ENCODE measurements at regions not wholly inside any gene's neighbourhood (a gene's known extent, or its start where the extent isn't known, plus 50 kb on each side); places are given as distances from the start of the nearest gene placed in this dataset.

DNA sequence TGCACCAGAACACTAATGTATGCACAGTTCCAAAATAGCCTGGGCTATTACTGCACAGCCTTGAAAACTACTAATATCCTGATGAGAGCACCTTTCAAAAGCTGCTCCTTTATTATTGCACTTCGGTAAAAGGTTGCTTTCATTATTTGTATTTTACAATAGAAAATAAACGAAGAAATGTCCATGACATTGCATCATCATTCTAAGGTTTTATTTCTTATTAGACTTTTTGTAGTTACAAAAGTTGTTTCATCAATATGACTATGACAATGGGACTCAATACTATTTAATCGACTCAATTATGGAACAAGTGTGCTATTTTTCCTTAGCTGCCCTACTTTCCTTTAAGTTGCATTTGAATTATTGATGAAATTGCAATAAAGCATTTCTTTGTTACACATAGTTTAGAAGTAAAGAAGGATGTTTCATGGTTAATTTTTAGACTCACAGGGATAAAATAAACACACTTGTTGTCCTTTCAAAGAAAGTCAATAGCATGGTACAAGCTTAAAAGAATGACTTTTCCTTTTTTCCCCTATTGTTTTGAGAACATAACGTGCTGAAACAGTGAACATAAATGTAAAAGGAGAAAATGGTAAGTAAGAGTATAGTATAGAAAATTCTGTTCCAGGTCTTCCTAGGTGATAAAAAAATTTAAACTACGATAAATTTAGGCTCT is 407.6 kb downstream of the BCAT1 start:
- ChIA-PET POLR2A (no interaction called here), CTCF (no interaction called here)
- Histone ChIP-seq H3K9me1 (replicated peaks; ENCODE audit: control insufficient read depth, extremely low read depth, insufficient read depth, low read length) (no peaks in the 10 kb centered on the region), H3K9me3 (replicated peaks; ENCODE audit: control insufficient read depth, insufficient read depth, low read length) (no peaks in the 10 kb centered on the region), H3K4me3 (replicated peaks in 1 of 3; ENCODE audit: insufficient read depth in 1 of 3, low read depth in 1 of 3, low read length in 3 of 3) (no peak overlapping the region), H3K9ac (replicated peaks; ENCODE audit: extremely low read depth, insufficient read depth, low read length) (no peak overlapping the region), H2AFZ (ENCODE audit: low read depth, low read length) (no peak overlapping the region), H3K4me2 (ENCODE audit: insufficient read depth, low read length) (no peak overlapping the region), H3K4me1 (ENCODE audit: control insufficient read depth, extremely low read depth, insufficient read depth, low read length) (no peaks in the 10 kb centered on the region), H3K36me3 (ENCODE audit: control insufficient read depth in 2 of 2, extremely low read depth in 1 of 2, insufficient read depth in 2 of 2, low read length in 2 of 2) (no peaks in the 10 kb centered on the region), H3K27me3 (ENCODE audit: control insufficient read depth in 2 of 2, insufficient read depth in 2 of 2, low read length in 2 of 2) (no peaks in the 10 kb centered on the region), H3K27ac (ENCODE audit: insufficient read depth, low read depth, low read length) (no peak overlapping the region), H3K79me2 (ENCODE audit: control insufficient read depth, insufficient read depth, low read length) (no peaks in the 10 kb centered on the region), H4K20me1 (replicated peaks; ENCODE audit: control insufficient read depth, extremely low read depth, insufficient read depth, low read length) (no peaks in the 10 kb centered on the region)
- FAIRE-seq, result no peak
- TF ChIP-seq FOS (IDR thresholded peaks at IDR 0.05; ENCODE audit: borderline replicate concordance, insufficient read depth, low read length), result no peak
- TF ChIP-seq CTCF (IDR thresholded peaks at IDR 0.05; ENCODE audit: extremely low read depth in 1 of 2, insufficient read depth in 1 of 2, low read depth in 1 of 2, low read length in 2 of 2), result no peak
- TF ChIP-seq POLR2A (IDR thresholded peaks at IDR 0.05; ENCODE audit: low read depth, low read length), result no peak
- no peak for TF ChIP-seq MYC (IDR thresholded peaks at IDR 0.05; ENCODE audit: low read depth, low read length)
- no peak for TF ChIP-seq JUN (IDR thresholded peaks at IDR 0.05; ENCODE audit: borderline replicate concordance, insufficient read depth, insufficient read length, low read depth)
- TF ChIP-seq GATA2 (IDR thresholded peaks at IDR 0.05; ENCODE audit: insufficient read depth, insufficient read length, low read depth, low read length), result no peak
- TF ChIP-seq POLR2AphosphoS5 (IDR thresholded peaks at IDR 0.05; ENCODE audit: insufficient read depth, low read depth, low read length), result no peak
- TF ChIP-seq EZH2 (IDR thresholded peaks at IDR 0.05; ENCODE audit: borderline replicate concordance, low read depth, low read length, severe bottlenecking), result no peak
- no peak for TF ChIP-seq MAX (IDR thresholded peaks at IDR 0.05; ENCODE audit: insufficient read depth, insufficient read length)
- intact Hi-C loops (cut with micrococcal nuclease) (no loop called here), dilution Hi-C loops (cut with MboI; ENCODE audit: extremely low pct_ligation_motif_present, low sequenced_read_pairs) (no loop called here)
- DNase-seq (ENCODE audit: low read depth, low spot score), result no peak
- BruUV-seq (replicated peaks), result no TSS peak
